ENCODE measurements at regions not wholly inside any gene's neighbourhood (a gene's known extent, or its start where the extent isn't known, plus 50 kb on each side); places are given as distances from the start of the nearest gene placed in this dataset.

GRCh38 chr1:72557446-72558049, 275.2 kb upstream of the NEGR1 start:
- DNase-seq (ENCODE audit: low read depth in 2 of 2), result peak in 1 of 2 donors; percentile 5

- no peak for DNase-seq (ENCODE audit: low read depth in 2 of 2)
Observed at GRCh38 chr1:72547412-72547811, 265.1 kb upstream of the NEGR1 start.

- DNase-seq (ENCODE audit: low read depth in 2 of 2), result no peak
Observed at GRCh38 chr1:72540674-72541073, 258.3 kb upstream of the NEGR1 start.

- DNase-seq (ENCODE audit: low read depth in 2 of 2), result no peak
Observed at GRCh38 chr1:72535470-72535869, 253.1 kb upstream of the NEGR1 start.

- DNase-seq (ENCODE audit: low read depth in 2 of 2), result no peak
Observed at GRCh38 chr1:72530646-72531045, 248.3 kb upstream of the NEGR1 start.

GRCh38 chr1:72526926-72527325, 244.6 kb upstream of the NEGR1 start:
- DNase-seq (ENCODE audit: low read depth in 2 of 2), result no peak

GRCh38 chr1:72524021-72524420, 241.7 kb upstream of the NEGR1 start:
- no peak for DNase-seq (ENCODE audit: low read depth in 2 of 2)

GRCh38 chr1:72521659-72522058, 239.3 kb upstream of the NEGR1 start:
- DNase-seq (ENCODE audit: low read depth in 2 of 2), result no peak

- DNase-seq (ENCODE audit: low read depth in 2 of 2), result no peak
Observed at GRCh38 chr1:72516826-72517225, 234.5 kb upstream of the NEGR1 start.

GRCh38 chr1:72516264-72516663, 233.9 kb upstream of the NEGR1 start:
- DNase-seq (ENCODE audit: low read depth in 2 of 2), result no peak

- DNase-seq (ENCODE audit: low read depth in 2 of 2), result no peak
Observed at GRCh38 chr1:72498371-72498770, 216.0 kb upstream of the NEGR1 start.

- DNase-seq (ENCODE audit: low read depth in 2 of 2), result no peak
Observed at GRCh38 chr1:72489801-72490200, 207.5 kb upstream of the NEGR1 start.

- no peak for DNase-seq (ENCODE audit: low read depth in 2 of 2)
Observed at GRCh38 chr1:72485801-72486200, 203.5 kb upstream of the NEGR1 start.

GRCh38 chr1:72483846-72484357, 201.6 kb upstream of the NEGR1 start:
- DNase-seq (ENCODE audit: low read depth in 2 of 2), result no peak

- no peak for DNase-seq (ENCODE audit: low read depth in 2 of 2)
Observed at GRCh38 chr1:72482736-72483413, 200.5 kb upstream of the NEGR1 start.

- no peak for DNase-seq (ENCODE audit: low read depth in 2 of 2)
Observed at GRCh38 chr1:72481420-72481970, 199.2 kb upstream of the NEGR1 start.

- DNase-seq (ENCODE audit: low read depth in 2 of 2), result no peak
Observed at GRCh38 chr1:72466376-72466775, 184.0 kb upstream of the NEGR1 start.

- DNase-seq (ENCODE audit: low read depth in 2 of 2), result no peak
Observed at GRCh38 chr1:72462186-72462905, 180.0 kb upstream of the NEGR1 start.

- no peak for DNase-seq (ENCODE audit: low read depth in 2 of 2)
Observed at GRCh38 chr1:72442262-72442661, 159.9 kb upstream of the NEGR1 start.

GRCh38 chr1:72439036-72439435, 156.7 kb upstream of the NEGR1 start:
- DNase-seq (ENCODE audit: low read depth in 2 of 2), result peak in 1 of 2 donors; percentile 18

- DNase-seq (ENCODE audit: low read depth in 2 of 2), result peak in 1 of 2 donors; percentile 12
Observed at GRCh38 chr1:72438270-72438669, 155.9 kb upstream of the NEGR1 start.

GRCh38 chr1:72435025-72435424, 152.7 kb upstream of the NEGR1 start:
- DNase-seq (ENCODE audit: low read depth in 2 of 2), result peak in 1 of 2 donors; percentile 17
